SK-N-SH (cell line): ENCODE measurements at regions not wholly inside any gene's neighbourhood (a gene's known extent, or its start where the extent isn't known, plus 50 kb on each side); places are given as distances from the start of the nearest gene placed in this dataset.
A peak's percentile ranks its signal among the peaks of the same experiment; 100 is the strongest.

Experiments
- CTCF ChIA-PET: fragments of 300-600, 350-600 bp; formaldehyde crosslinking; extraction: SDS; loops from one replicate; lab custom pipeline; 2021; lab: Yijun Ruan, JAX
- POLR2A ChIA-PET: fragments of 350-600 bp; sonication (Branson Sonifier 250); formaldehyde crosslinking; extraction: SDS; loops from one replicate; lab custom pipeline; 2020; ENCODE audit warnings: antibody characterized with exemption, inconsistent platforms; lab: Yijun Ruan, JAX
- DNase-seq: peaks from one replicate; pipeline ENCODE4 v3.0.0; 2012
- H2AFZ ChIP-seq: fragments of 200-600 bp; sonication (generic); 2 replicates; pipeline ENCODE4 v1.8.1; 2016; ENCODE audit warnings: antibody characterized with exemption, mild to moderate bottlenecking, low read depth
- H3F3A ChIP-seq: fragments of 200-600 bp; sonication (generic); replicated peaks from 2 replicates; pipeline ENCODE3; 2016; ENCODE audit warnings: antibody characterized with exemption, mild to moderate bottlenecking; ENCODE audit not compliant: insufficient read depth
- H3K27ac ChIP-seq, 2 experiments: fragments of 200-500 bp in 1 of 2; fragments of 200-600 bp in 1 of 2; sonication (Bioruptor generic) in 1 of 2; sonication (generic), shearing (Covaris generic) in 1 of 2; 2 replicates each; pipeline versions ENCODE4 v1.5.1 to v1.6.1; 2014 to 2016; ENCODE audit warnings: low read depth in 2 of 2, inconsistent platforms in 1 of 2, low read length in 1 of 2, mild to moderate bottlenecking in 1 of 2, mixed read lengths in 1 of 2
- H3K27me3 ChIP-seq: fragments of 200-600 bp; sonication (generic), shearing (Covaris generic); 2 replicates; pipeline ENCODE4 v1.6.1; 2016; ENCODE audit warnings: mixed run types; ENCODE audit not compliant: insufficient read depth
- H3K36me3 ChIP-seq, 2 experiments: fragments of 200-500 bp in 1 of 2; fragments of 200-600 bp in 1 of 2; sonication (Bioruptor generic) in 1 of 2; sonication (generic) in 1 of 2; replicated peaks in 1 of 2; 2 replicates each; pipeline versions ENCODE3 to v1.5.1; 2014 to 2016; ENCODE audit warnings: low read length in 1 of 2, mild to moderate bottlenecking in 1 of 2; ENCODE audit not compliant: insufficient read depth in 2 of 2, control insufficient read depth in 1 of 2
- H3K4me1 ChIP-seq, 2 experiments: fragments of 200-500 bp in 1 of 2; fragments of 200-600 bp in 1 of 2; sonication (Bioruptor generic) in 1 of 2; sonication (generic), shearing (Covaris generic) in 1 of 2; 2 replicates each; pipeline versions ENCODE4 v1.5.1 to v1.6.1; 2014 to 2016; ENCODE audit warnings: low read depth in 1 of 2, low read length in 1 of 2, mixed run types in 1 of 2; ENCODE audit not compliant: insufficient read depth in 2 of 2, control insufficient read depth in 1 of 2
- H3K4me2 ChIP-seq: fragments of 200-600 bp; sonication (generic), shearing (Covaris generic); 2 replicates; pipeline ENCODE4 v1.6.1; 2017; ENCODE audit warnings: mixed run types
- H3K4me3 ChIP-seq, 2 experiments: fragments of 200-500 bp in 1 of 2; fragments of 200-600 bp in 1 of 2; sonication (Bioruptor generic) in 1 of 2; sonication (generic), shearing (Covaris generic) in 1 of 2; 2 replicates each; pipeline versions ENCODE4 v1.5.1 to v1.8.1; 2014 to 2016; ENCODE audit warnings: low read depth in 2 of 2, inconsistent platforms in 1 of 2, low read length in 1 of 2, mild to moderate bottlenecking in 1 of 2, mixed read lengths in 1 of 2, moderate library complexity in 1 of 2
- H3K79me2 ChIP-seq: fragments of 200-600 bp; sonication (generic); 2 replicates; pipeline ENCODE4 v1.8.1; 2017; ENCODE audit warnings: mild to moderate bottlenecking; ENCODE audit not compliant: insufficient read depth
- H3K9ac ChIP-seq: fragments of 200-600 bp; sonication (generic); 2 replicates; pipeline ENCODE4 v1.6.1; 2017; ENCODE audit warnings: mixed run types
- H3K9me2 ChIP-seq: fragments of 200-600 bp; sonication (generic); 2 replicates; pipeline ENCODE4 v1.6.1; 2017; ENCODE audit warnings: mixed run types
- H3K9me3 ChIP-seq: fragments of 200-600 bp; sonication (generic); 2 replicates; pipeline ENCODE4 v1.6.1; 2017; ENCODE audit warnings: mixed run types, mild to moderate bottlenecking, moderate library complexity
- H4K20me1 ChIP-seq: fragments of 200-600 bp; sonication (generic); 2 replicates; pipeline ENCODE4 v1.6.1; 2017; ENCODE audit warnings: mild to moderate bottlenecking, mixed run types; ENCODE audit not compliant: insufficient read depth
- EP300 ChIP-seq, 2 experiments: IDR thresholded peaks; 2 replicates each; pipeline versions ENCODE4 v1.4.0 to v1.6.1; 2012; ENCODE audit warnings: borderline replicate concordance in 1 of 2, low read depth in 1 of 2, low read length in 1 of 2
- EZH2phosphoT487 ChIP-seq: fragments of 200-600 bp; sonication (generic); IDR thresholded peaks from 2 replicates; pipeline ENCODE4 v1.6.1; 2017; ENCODE audit warnings: low read depth, mixed run types, mild to moderate bottlenecking, antibody characterized with exemption, moderate library complexity, borderline replicate concordance
- FOSL2 ChIP-seq: IDR thresholded peaks from 2 replicates; pipeline ENCODE4 v1.4.0; 2012; ENCODE audit warnings: low read depth, mild to moderate bottlenecking, moderate library complexity, borderline replicate concordance
- FOXJ3 ChIP-seq: sonication (generic); formaldehyde crosslinking; IDR thresholded peaks from 2 replicates; pipeline ENCODE4 v1.5.1; 2020; ENCODE audit warnings: mild to moderate bottlenecking, missing genetic modification reagents
- GATA2 ChIP-seq: sonication (generic); formaldehyde crosslinking; IDR thresholded peaks from 2 replicates; pipeline ENCODE4 v1.5.0; 2020; ENCODE audit warnings: mild to moderate bottlenecking, missing genetic modification reagents
- JUND ChIP-seq: IDR thresholded peaks from 2 replicates; pipeline ENCODE4 v1.4.0; 2012
- NRF1 ChIP-seq: IDR thresholded peaks from 2 replicates; pipeline ENCODE4 v1.6.1; 2012; ENCODE audit warnings: low read depth, mild to moderate bottlenecking, low read length
- RAD21 ChIP-seq: IDR thresholded peaks from 2 replicates; pipeline ENCODE4 v1.6.1; 2012; ENCODE audit warnings: mild to moderate bottlenecking, low read length
- RCOR1 ChIP-seq: fragments of 150-350 bp; IDR thresholded peaks from 2 replicates; pipeline ENCODE4 v1.6.1; 2017; ENCODE audit warnings: antibody characterized with exemption, low read length
- SIN3A ChIP-seq: IDR thresholded peaks from 2 replicates; pipeline ENCODE4 v1.6.1; 2012; ENCODE audit warnings: low read depth, mild to moderate bottlenecking, low read length, moderate library complexity, borderline replicate concordance
- SMC3 ChIP-seq: IDR thresholded peaks from 2 replicates; pipeline ENCODE4 v1.6.1; 2012; ENCODE audit warnings: low read depth, low read length, improper control_type of control experiment
- TCF12 ChIP-seq: IDR thresholded peaks from 2 replicates; pipeline ENCODE4 v1.4.0; 2012
- TEAD4 ChIP-seq: IDR thresholded peaks from 2 replicates; pipeline ENCODE4 v1.4.0; 2012; ENCODE audit warnings: mild to moderate bottlenecking, borderline replicate concordance; ENCODE audit not compliant: insufficient read depth
- YY1 ChIP-seq: IDR thresholded peaks from 2 replicates; pipeline ENCODE4 v1.4.0; 2012; ENCODE audit warnings: low read depth, mild to moderate bottlenecking
- WGBS: methylation state at CpG from one replicate; pipeline ENCODE4 v1.1.6; 2017; ENCODE audit warnings: low lambda C conversion rate; 5-methylcytosine and 5-hydroxymethylcytosine counted together
- TF ChIP-seq, protein P1 (sequence below): fragments of 150-350 bp; IDR thresholded peaks from 2 replicates; pipeline ENCODE4 v1.6.1; 2017; ENCODE audit warnings: antibody characterized with exemption, low read length, low read depth, borderline replicate concordance
- TF ChIP-seq, protein P2 (sequence below): IDR thresholded peaks from 2 replicates; pipeline ENCODE4 v1.4.0; 2012; ENCODE audit warnings: low read depth, borderline replicate concordance
- TF ChIP-seq, protein P3 (sequence below): fragments of 200-600 bp; sonication (generic); IDR thresholded peaks from 2 replicates; pipeline ENCODE4 v1.6.1; 2017; ENCODE audit warnings: antibody characterized with exemption, mild to moderate bottlenecking, moderate library complexity

DNA sequence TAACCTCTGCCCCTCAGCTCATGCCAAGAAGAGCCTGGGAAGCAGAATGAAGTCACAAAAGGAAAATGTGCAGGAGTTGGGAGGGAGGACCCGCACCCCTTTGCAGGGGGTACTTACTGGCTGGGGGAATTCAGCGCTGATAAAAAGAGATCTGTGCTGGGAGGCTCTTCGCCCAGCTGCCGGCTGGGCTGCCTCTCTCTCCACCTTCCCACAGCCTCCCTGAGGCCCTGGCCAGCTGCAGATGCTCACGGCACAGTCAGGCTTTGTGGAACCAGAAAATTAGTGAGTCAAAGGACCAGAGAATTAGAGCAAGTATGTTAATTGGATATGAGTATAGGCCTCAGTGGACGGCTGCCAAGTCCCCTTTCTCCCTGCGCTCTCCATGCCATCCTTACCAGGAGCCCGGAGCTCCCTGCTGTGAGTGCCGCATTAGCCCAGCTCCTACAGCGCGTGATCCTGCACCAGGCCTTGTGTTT is 181.7 kb upstream of the SH3BP4 start:
- Histone ChIP-seq H3K27ac (peak overlapping the region in 1 of 2 experiments; percentile 19; a peak in 1 of 4 replicates), H3K36me3 (no peaks in the 10 kb centered on the region), H3K4me3 (no peak overlapping the region), H3F3A (no peaks in the 10 kb centered on the region), H3K79me2 (no peaks in the 10 kb centered on the region), H3K9me2 (no peaks in the 10 kb centered on the region), H3K4me1 (peaks cover 0 to 9% of the 10 kb centered on the region in 2 experiments; a peak in 2 of 4 replicates), H3K9ac (no peak overlapping the region), H2AFZ (no peak overlapping the region; the same call in 1 of the 2 replicates), H3K27me3 (no peaks in the 10 kb centered on the region), H3K4me2 (no peak overlapping the region), H4K20me1 (no peaks in the 10 kb centered on the region), H3K9me3 (no peaks in the 10 kb centered on the region)
- ChIA-PET CTCF (interaction anchor here (1.3 kb wide), 1 partner anchor 225 kb away, joined by 3 read pairs; no protein-coding TSS in a partner anchor), POLR2A (no interaction called here)
- 51% methylated on average over 10 of the region's 11 CpGs for WGBS
- TF ChIP-seq GATA2 (CRISPR knock-in tag) (no peak), RAD21 (0 out of 2 replicates have a peak, but pooled peaks have one; percentile 5)
- peak; percentile 57 for DNase-seq

DNA sequence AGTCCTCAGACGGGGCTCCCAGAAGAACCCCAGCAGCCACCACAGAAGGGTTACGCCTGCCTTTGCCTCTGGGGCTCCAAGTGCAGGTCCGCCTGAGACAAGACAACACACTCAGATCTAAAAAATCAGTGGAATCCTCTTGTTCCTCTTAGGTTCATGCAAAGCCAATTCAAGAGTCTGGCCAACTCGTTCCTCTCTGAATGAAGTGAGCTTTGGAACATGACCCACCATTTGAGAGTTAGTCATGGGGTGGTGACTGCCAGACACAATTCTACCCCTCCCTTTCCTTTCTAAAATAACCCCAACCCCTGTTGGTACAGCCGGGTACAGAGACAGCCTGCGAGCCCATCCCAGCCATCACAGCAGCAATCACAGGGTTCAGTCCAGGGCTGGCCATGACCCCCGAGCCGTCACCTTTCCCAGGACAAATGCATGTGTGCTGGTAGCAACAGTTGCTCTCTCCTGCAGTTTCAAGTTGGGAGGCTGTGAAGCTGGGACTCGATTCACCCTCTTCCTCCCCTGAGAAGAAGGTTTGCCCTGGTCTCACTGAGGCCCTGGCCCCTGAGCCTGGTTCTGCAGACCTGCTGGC is 183.1 kb upstream of the SH3BP4 start:
- no peak for DNase-seq
- Histone ChIP-seq H3K36me3 (no peaks in the 10 kb centered on the region), H3K4me1 (peaks cover 0 to 9% of the 10 kb centered on the region in 2 experiments; a peak in 2 of 4 replicates), H3K4me2 (no peak overlapping the region), H3K27ac (no peak overlapping the region), H3K4me3 (no peak overlapping the region), H3K9me3 (no peaks in the 10 kb centered on the region), H2AFZ (no peak overlapping the region), H3K79me2 (no peaks in the 10 kb centered on the region), H3F3A (no peaks in the 10 kb centered on the region), H3K27me3 (no peaks in the 10 kb centered on the region), H4K20me1 (no peaks in the 10 kb centered on the region), H3K9ac (no peak overlapping the region), H3K9me2 (no peaks in the 10 kb centered on the region)
- POLR2A ChIA-PET = no interaction called here
- CTCF ChIA-PET = no interaction called here
- WGBS = 82% methylated on average over 4 of the region's 9 CpGs
- TF ChIP-seq JUND (no peak), SMC3 (no peak), NRF1 (no peak)
- TF ChIP-seq, protein P1, sequence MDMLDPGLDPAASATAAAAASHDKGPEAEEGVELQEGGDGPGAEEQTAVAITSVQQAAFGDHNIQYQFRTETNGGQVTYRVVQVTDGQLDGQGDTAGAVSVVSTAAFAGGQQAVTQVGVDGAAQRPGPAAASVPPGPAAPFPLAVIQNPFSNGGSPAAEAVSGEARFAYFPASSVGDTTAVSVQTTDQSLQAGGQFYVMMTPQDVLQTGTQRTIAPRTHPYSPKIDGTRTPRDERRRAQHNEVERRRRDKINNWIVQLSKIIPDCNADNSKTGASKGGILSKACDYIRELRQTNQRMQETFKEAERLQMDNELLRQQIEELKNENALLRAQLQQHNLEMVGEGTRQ = no peak

DNA sequence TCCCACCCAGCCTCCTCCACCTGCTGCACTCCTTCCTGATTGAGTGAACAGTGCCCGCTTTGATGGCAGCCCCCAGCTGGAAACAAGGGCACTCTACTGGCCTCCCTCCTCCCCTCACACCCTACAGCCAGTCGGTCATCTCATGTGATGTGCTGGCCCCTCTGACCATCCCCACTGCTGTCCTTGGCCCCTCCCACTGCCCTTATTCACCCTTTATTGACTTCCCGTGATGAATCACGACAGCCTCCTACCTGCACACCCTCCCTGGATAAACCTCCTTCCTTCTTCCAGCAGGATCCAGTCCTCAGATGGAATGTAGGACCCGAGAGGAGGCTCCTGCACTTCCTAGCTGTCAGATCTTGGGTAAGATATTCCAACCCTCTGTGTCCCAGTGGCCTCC is 186.5 kb upstream of the SH3BP4 start:
- CTCF ChIA-PET = interaction anchor here (1.2 kb wide), 1 partner anchor 342 kb away, joined by 5 read pairs; no protein-coding TSS in a partner anchor

More for the DNA sequence above, 186.5 kb upstream of the SH3BP4 start:
- Histone ChIP-seq H3K4me2 (no peak overlapping the region), H3K79me2 (no peaks in the 10 kb centered on the region), H3K27me3 (no peaks in the 10 kb centered on the region), H3F3A (no peaks in the 10 kb centered on the region), H3K9me2 (no peaks in the 10 kb centered on the region), H3K4me3 (no peak overlapping the region), H3K9ac (no peak overlapping the region), H3K9me3 (peaks cover 7% of the 10 kb centered on the region; the same call in 1 of the 2 replicates), H3K27ac (no peak overlapping the region), H2AFZ (no peak overlapping the region), H3K36me3 (no peaks in the 10 kb centered on the region), H4K20me1 (no peaks in the 10 kb centered on the region), H3K4me1 (peaks cover 0 to 8% of the 10 kb centered on the region in 2 experiments; a peak in 2 of 4 replicates)
- no peak for DNase-seq
- TF ChIP-seq RCOR1 (no peak), YY1 (no peak), EP300 (IDR thresholded peaks at IDR 0.05; ENCODE audit: borderline replicate concordance in 1 of 2, low read depth in 1 of 2, low read length in 1 of 2) (no peak), EZH2phosphoT487 (no peak), FOXJ3 (CRISPR knock-in tag) (no peak), TCF12 (no peak), FOSL2 (no peak), SIN3A (no peak), TEAD4 (no peak)
- TF ChIP-seq, protein P2, sequence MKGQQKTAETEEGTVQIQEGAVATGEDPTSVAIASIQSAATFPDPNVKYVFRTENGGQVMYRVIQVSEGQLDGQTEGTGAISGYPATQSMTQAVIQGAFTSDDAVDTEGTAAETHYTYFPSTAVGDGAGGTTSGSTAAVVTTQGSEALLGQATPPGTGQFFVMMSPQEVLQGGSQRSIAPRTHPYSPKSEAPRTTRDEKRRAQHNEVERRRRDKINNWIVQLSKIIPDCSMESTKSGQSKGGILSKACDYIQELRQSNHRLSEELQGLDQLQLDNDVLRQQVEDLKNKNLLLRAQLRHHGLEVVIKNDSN = no peak
- TF ChIP-seq, protein P3, sequence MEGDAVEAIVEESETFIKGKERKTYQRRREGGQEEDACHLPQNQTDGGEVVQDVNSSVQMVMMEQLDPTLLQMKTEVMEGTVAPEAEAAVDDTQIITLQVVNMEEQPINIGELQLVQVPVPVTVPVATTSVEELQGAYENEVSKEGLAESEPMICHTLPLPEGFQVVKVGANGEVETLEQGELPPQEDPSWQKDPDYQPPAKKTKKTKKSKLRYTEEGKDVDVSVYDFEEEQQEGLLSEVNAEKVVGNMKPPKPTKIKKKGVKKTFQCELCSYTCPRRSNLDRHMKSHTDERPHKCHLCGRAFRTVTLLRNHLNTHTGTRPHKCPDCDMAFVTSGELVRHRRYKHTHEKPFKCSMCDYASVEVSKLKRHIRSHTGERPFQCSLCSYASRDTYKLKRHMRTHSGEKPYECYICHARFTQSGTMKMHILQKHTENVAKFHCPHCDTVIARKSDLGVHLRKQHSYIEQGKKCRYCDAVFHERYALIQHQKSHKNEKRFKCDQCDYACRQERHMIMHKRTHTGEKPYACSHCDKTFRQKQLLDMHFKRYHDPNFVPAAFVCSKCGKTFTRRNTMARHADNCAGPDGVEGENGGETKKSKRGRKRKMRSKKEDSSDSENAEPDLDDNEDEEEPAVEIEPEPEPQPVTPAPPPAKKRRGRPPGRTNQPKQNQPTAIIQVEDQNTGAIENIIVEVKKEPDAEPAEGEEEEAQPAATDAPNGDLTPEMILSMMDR = no peak
- TF ChIP-seq, protein P1 = no peak
- POLR2A ChIA-PET = no interaction called here
- WGBS = 76% methylated on average over 5 of the region's 5 CpGs
